RWPE2 (cell line): ENCODE measurements at regions not wholly inside any gene's neighbourhood (a gene's known extent, or its start where the extent isn't known, plus 50 kb on each side); places are given as distances from the start of the nearest gene placed in this dataset.
"Not testable (repeated sequence)": the region's sequence is repeated elsewhere in the genome, so short reads cannot be mapped to it uniquely, and the experiment has no call there.

Source experiments
- ATAC-seq: fragments of 200-7000 bp; cut with Tn5 transposase; 3 replicates; pipeline ENCODE4 v1.9.1; 2021; ENCODE audit warnings: low read depth
- DNase-seq: peaks from one replicate; pipeline ENCODE4 v3.0.0-alpha.2; 2020; ENCODE audit warnings: low spot score
- H3K27ac ChIP-seq: fragments of 450-650 bp; 2 replicates; pipeline ENCODE4 v1.5.1; 2017; ENCODE audit warnings: mild to moderate bottlenecking; ENCODE audit not compliant: poor library complexity, severe bottlenecking
- H3K27me3 ChIP-seq: fragments of 250-450 bp; sonication (Bioruptor Pico); 2 replicates; pipeline ENCODE4 v1.5.1; 2021; ENCODE audit warnings: mild to moderate bottlenecking, moderate library complexity; ENCODE audit not compliant: insufficient read depth, poor library complexity, severe bottlenecking
- H3K36me3 ChIP-seq: fragments of 250-450 bp; sonication (Bioruptor Pico); 2 replicates; pipeline ENCODE4 v1.5.1; 2020; ENCODE audit warnings: low read depth, mild to moderate bottlenecking, moderate library complexity
- H3K4me1 ChIP-seq: fragments of 250-450 bp; sonication (Bioruptor Pico); 2 replicates; pipeline ENCODE4 v1.5.1; 2021; ENCODE audit warnings: mild to moderate bottlenecking, moderate library complexity; ENCODE audit not compliant: insufficient read depth, poor library complexity, severe bottlenecking
- H3K4me3 ChIP-seq: fragments of 250-450 bp; sonication (Bioruptor Pico); 2 replicates; pipeline ENCODE4 v1.5.1; 2021; ENCODE audit warnings: mild to moderate bottlenecking, moderate library complexity; ENCODE audit not compliant: severe bottlenecking
- H3K9me3 ChIP-seq: fragments of 250-450 bp; sonication (Bioruptor Pico); 2 replicates; pipeline ENCODE4 v1.5.1; 2021; ENCODE audit warnings: mild to moderate bottlenecking, moderate library complexity; ENCODE audit not compliant: severe bottlenecking
- TF ChIP-seq, protein P1 (sequence below): fragments of 450-650 bp; IDR thresholded peaks from one replicate; pipeline ENCODE4 v1.5.1; 2017; ENCODE audit warnings: mild to moderate bottlenecking, moderate library complexity; ENCODE audit not compliant: poor library complexity, severe bottlenecking

DNA sequence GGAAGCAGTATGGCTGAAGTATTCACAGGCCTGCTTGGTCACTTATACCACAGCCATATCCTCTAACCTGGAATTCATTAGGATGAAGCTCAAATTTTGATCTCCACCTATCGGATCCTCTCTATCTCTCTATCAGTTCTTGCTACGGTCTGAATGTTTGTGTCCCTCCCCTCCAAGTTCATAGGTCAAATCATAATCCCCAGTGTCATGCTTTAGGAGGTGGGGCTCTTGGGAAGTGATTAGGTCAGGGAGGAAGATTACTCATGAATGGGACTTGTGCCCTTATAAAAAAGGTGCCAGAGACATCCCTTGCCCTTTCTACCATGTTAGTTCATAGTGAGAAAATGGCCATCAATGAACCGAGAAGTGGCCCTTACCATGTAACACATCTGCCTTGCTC, 190.8 kb upstream of the MYLIP start:
- Histone ChIP-seq H3K27ac (no peak overlapping the region), H3K9me3 (no peaks in the 10 kb centered on the region), H3K27me3 (no peaks in the 10 kb centered on the region), H3K4me1 (no peaks in the 10 kb centered on the region), H3K4me3 (no peak overlapping the region), H3K36me3 (no peaks in the 10 kb centered on the region)
- no peak for DNase-seq
- TF ChIP-seq, protein P1, sequence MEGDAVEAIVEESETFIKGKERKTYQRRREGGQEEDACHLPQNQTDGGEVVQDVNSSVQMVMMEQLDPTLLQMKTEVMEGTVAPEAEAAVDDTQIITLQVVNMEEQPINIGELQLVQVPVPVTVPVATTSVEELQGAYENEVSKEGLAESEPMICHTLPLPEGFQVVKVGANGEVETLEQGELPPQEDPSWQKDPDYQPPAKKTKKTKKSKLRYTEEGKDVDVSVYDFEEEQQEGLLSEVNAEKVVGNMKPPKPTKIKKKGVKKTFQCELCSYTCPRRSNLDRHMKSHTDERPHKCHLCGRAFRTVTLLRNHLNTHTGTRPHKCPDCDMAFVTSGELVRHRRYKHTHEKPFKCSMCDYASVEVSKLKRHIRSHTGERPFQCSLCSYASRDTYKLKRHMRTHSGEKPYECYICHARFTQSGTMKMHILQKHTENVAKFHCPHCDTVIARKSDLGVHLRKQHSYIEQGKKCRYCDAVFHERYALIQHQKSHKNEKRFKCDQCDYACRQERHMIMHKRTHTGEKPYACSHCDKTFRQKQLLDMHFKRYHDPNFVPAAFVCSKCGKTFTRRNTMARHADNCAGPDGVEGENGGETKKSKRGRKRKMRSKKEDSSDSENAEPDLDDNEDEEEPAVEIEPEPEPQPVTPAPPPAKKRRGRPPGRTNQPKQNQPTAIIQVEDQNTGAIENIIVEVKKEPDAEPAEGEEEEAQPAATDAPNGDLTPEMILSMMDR = no peak
- no peak for ATAC-seq

DNA sequence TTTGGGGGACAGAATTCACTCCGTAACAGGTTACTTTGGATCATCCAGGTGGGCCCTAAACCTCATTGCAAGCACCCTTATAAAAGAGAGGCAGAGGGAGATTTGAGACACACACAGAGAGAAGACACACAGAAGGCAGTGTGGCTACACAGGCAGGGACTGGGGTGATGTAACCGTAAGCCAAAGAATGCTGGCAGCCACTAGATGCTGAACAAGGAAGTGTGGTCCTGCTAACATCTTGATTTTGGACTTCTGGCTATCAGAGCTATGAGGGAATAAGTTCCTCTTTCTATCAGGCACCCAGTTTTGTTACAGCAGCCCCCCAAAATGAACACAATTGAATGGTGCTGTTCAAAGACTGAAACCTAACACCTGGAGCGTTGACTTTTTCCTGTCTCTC, 191.3 kb upstream of the MYLIP start:
- Histone ChIP-seq H3K27ac (no peak overlapping the region), H3K9me3 (no peaks in the 10 kb centered on the region), H3K36me3 (no peaks in the 10 kb centered on the region), H3K27me3 (no peaks in the 10 kb centered on the region), H3K4me3 (no peak overlapping the region), H3K4me1 (no peaks in the 10 kb centered on the region)
- no peak for DNase-seq
- ATAC-seq = no peak
- TF ChIP-seq, protein P1 = no peak

DNA sequence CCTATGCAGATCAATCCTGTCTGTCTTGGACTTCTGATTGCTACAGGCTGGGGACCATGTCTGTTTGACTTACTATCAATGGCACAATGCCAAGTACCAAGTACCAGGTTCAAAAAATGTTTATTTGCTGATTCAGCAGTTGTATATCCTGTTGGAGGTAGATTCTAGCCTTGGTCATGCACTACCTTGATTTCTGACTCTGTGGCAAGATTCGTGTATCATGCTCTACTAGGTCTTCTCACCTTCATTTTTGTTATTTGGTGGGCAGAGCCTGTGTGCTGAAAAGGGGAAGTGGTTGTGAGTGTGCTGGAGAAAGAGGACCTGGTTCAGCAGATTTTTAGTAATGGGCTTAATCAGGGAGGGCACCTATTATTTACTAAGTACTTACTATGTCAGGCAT, 192.4 kb upstream of the MYLIP start:
- TF ChIP-seq, protein P1 = no peak
- DNase-seq (no peak), ATAC-seq (no peak)
- H3K4me3 ChIP-seq = no peak overlapping the region
- peaks cover 1% of the 10 kb centered on the region for H3K9me3 ChIP-seq
- H3K36me3 ChIP-seq = no peaks in the 10 kb centered on the region
- H3K27me3 ChIP-seq = no peaks in the 10 kb centered on the region
- no peaks in the 10 kb centered on the region for H3K4me1 ChIP-seq
- H3K27ac ChIP-seq = no peak overlapping the region

DNA sequence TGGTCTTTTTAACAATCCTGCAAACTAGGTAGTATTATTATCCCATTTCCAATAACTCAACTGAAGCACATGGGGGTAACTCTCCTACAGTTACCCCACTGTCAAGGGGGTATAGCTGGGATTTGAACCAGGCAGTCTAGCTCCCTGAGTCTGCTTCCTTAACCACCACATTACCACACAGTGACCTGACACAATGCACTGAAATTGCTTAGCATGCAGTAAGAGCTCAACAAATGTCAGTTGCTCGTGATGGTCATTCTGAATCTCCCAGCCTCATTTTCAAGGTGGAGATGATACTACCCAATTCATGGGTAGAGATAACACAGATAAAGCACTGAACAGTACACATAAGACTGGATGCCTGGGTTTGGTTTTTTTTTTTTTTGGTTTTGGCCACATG, 193.2 kb upstream of the MYLIP start:
- Histone ChIP-seq H3K9me3 (peaks cover 1% of the 10 kb centered on the region), H3K36me3 (no peaks in the 10 kb centered on the region), H3K27ac (no peak overlapping the region), H3K27me3 (no peaks in the 10 kb centered on the region), H3K4me1 (no peaks in the 10 kb centered on the region), H3K4me3 (no peak overlapping the region)
- DNase-seq = no peak
- ATAC-seq = no peak
- TF ChIP-seq, protein P1 = no peak

DNA sequence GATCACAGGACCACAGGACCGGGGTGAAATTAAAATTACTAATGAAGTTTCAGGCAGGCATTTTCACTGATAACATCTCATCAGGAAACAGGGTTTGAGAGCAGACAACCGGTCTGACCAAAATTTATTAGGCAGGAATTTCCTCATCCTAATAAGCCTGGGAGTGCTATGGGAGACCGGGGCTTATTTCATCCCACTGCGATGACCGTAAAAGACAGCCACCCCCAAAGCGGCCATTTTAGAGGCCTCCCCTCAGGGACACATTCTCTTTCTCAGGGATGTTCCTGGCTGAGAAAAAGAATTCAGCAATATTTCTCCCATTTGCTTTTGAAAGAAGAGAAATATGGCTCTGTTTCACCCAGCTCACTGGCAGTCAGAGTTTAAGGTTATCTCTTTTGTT, 197.2 kb upstream of the MYLIP start:
- not testable (repeated sequence) for H3K9me3 ChIP-seq, ATAC-seq, DNase-seq

More for the DNA sequence above, 197.2 kb upstream of the MYLIP start:
- not testable (repeated sequence) for H3K27me3 ChIP-seq, H3K27ac ChIP-seq, H3K36me3 ChIP-seq, H3K4me1 ChIP-seq, H3K4me3 ChIP-seq
